Transverse colon (tissue), 4 donors: ENCODE measurements at regions not wholly inside any gene's neighbourhood (a gene's known extent, or its start where the extent isn't known, plus 50 kb on each side); places are given as distances from the start of the nearest gene placed in this dataset.

ENCODE experiments used
- DNase-seq: peaks from one replicate; pipeline ENCODE4 v3.0.0-alpha.2; 2019
- H3K27ac ChIP-seq, 4 donors: fragments of 200-600 bp; sonication (generic); 2 replicates each; pipeline ENCODE4 v1.5.1; 2016 to 2018; ENCODE audit warnings: inconsistent platforms in 4 of 4
- H3K27me3 ChIP-seq: fragments of 200-600 bp; sonication (generic); 2 replicates; pipeline ENCODE4 v1.5.1; 2017; ENCODE audit warnings: inconsistent platforms
- H3K36me3 ChIP-seq, 4 donors: fragments of 200-600 bp; sonication (generic); 2 replicates each; pipeline ENCODE4 v1.5.1; 2017 to 2019; ENCODE audit warnings: inconsistent platforms in 4 of 4
- H3K4me1 ChIP-seq, 4 donors: fragments of 200-600 bp; sonication (generic); 2 replicates each; pipeline ENCODE4 v1.5.1; 2017 to 2020; ENCODE audit warnings: inconsistent platforms in 4 of 4
- H3K4me3 ChIP-seq, 4 donors: fragments of 200-600 bp; sonication (generic); 1 replicate in 1 of 4; 2 replicates in 3 of 4; pipeline versions ENCODE4 v1.5.1 to v1.6.1; 2017 to 2019; ENCODE audit warnings: inconsistent platforms in 4 of 4
- H3K9me3 ChIP-seq, 2 donors: fragments of 200-600 bp; sonication (generic); 2 replicates each; pipeline ENCODE4 v1.5.1; 2017 to 2019; ENCODE audit warnings: inconsistent platforms in 2 of 2
- EP300 ChIP-seq: sonication (generic); formaldehyde crosslinking; IDR thresholded peaks from one replicate; pipeline ENCODE4 v1.6.1; 2017; ENCODE audit warnings: antibody characterized with exemption, low read depth
- POLR2A ChIP-seq: fragments of 450-650 bp; IDR thresholded peaks from one replicate; pipeline ENCODE4 v1.6.1; 2016; ENCODE audit warnings: antibody characterized with exemption, mild to moderate bottlenecking, moderate library complexity
- POLR2AphosphoS5 ChIP-seq, 3 donors: sonication (generic); formaldehyde crosslinking; IDR thresholded peaks; one replicate each; pipeline ENCODE4 v1.6.1; 2016; ENCODE audit warnings: antibody characterized with exemption in 3 of 3
- WGBS, 2 donors: methylation state at CpG; one replicate each; pipeline ENCODE4 v1.1.5; 2018; ENCODE audit warnings: low coverage in 1 of 2; 5-methylcytosine and 5-hydroxymethylcytosine counted together
- in situ Hi-C, 4 donors: fragments of 200-750 bp; cut with MboI; loops; one replicate each; pipeline versions ENCODE4 v1.15.0 to v1.15.1; 2017; ENCODE audit warnings: low sequenced_read_pairs in 3 of 4, low pct_ligation_motif_present in 1 of 4, low pct_unique_long_range_greater_than_20kb in 1 of 4
- intact Hi-C: fragments of 100-400 bp; cut with DNase I; formaldehyde crosslinking; loops from one replicate; pipeline ENCODE4 v1.15.1; 2023; ENCODE audit warnings: low total_unique reads
- TF ChIP-seq, protein P1 (sequence below), 5 experiments: fragments of 200-600 bp in 3 of 5; fragments of 450-650 bp in 2 of 5; sonication (generic) in 3 of 5; IDR thresholded peaks; 1 replicate in 2 of 5; 2 replicates in 3 of 5; pipeline ENCODE4 v1.5.1; 2016 to 2017; ENCODE audit warnings: antibody characterized with exemption in 5 of 5, inconsistent platforms in 3 of 5, mild to moderate bottlenecking in 2 of 5, moderate library complexity in 1 of 5

- Histone ChIP-seq H3K27ac (no peak overlapping the region), H3K9me3 (no peaks in the 10 kb centered on the region), H3K36me3 (no peaks in the 10 kb centered on the region), H3K27me3 (no peaks in the 10 kb centered on the region), H3K4me1 (peaks cover 3 to 38% (median 23%) of the 10 kb centered on the region in 4 donors), H3K4me3 (no peak overlapping the region)
- TF ChIP-seq EP300 (no peak), POLR2A (no peak), POLR2AphosphoS5 (IDR thresholded peaks at IDR 0.05) (no peak)
- TF ChIP-seq, protein P1, sequence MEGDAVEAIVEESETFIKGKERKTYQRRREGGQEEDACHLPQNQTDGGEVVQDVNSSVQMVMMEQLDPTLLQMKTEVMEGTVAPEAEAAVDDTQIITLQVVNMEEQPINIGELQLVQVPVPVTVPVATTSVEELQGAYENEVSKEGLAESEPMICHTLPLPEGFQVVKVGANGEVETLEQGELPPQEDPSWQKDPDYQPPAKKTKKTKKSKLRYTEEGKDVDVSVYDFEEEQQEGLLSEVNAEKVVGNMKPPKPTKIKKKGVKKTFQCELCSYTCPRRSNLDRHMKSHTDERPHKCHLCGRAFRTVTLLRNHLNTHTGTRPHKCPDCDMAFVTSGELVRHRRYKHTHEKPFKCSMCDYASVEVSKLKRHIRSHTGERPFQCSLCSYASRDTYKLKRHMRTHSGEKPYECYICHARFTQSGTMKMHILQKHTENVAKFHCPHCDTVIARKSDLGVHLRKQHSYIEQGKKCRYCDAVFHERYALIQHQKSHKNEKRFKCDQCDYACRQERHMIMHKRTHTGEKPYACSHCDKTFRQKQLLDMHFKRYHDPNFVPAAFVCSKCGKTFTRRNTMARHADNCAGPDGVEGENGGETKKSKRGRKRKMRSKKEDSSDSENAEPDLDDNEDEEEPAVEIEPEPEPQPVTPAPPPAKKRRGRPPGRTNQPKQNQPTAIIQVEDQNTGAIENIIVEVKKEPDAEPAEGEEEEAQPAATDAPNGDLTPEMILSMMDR (IDR thresholded peaks at IDR 0.05), result no peak
- intact Hi-C loops, result no loop called here
- 76 to 77% methylated on average over 5 of the region's 5 CpGs for WGBS, 2 donors
- DNase-seq, result no peak
- in situ Hi-C loops, result no loop called here
Measured at GRCh38 chr14:34032720-34033119, 81.8 kb upstream of the EGLN3 start.

- H3K27me3 ChIP-seq, result no peaks in the 10 kb centered on the region
- H3K4me1 ChIP-seq, result peaks cover 3 to 32% (median 19%) of the 10 kb centered on the region in 4 donors
- TF ChIP-seq, protein P1 (IDR thresholded peaks at IDR 0.05), result no peak
- TF ChIP-seq EP300 (no peak), POLR2AphosphoS5 (IDR thresholded peaks at IDR 0.05) (peak; percentile 62 to 93 (median 78))
- H3K36me3 ChIP-seq, result no peaks in the 10 kb centered on the region
- in situ Hi-C loops (no loop called here), intact Hi-C loops (no loop called here)
- H3K9me3 ChIP-seq, result no peaks in the 10 kb centered on the region
- 73% methylated on average over 1 of the region's 1 CpG; no CpG with 5 or more reads in 1 of the 2 donors for WGBS, 2 donors
- H3K4me3 ChIP-seq, result no peak overlapping the region
- DNase-seq, result peak; percentile 27
- peak overlapping the region; percentile 1 to 65 (median 56) for H3K27ac ChIP-seq
Measured at GRCh38 chr14:34030864-34031263, 80.0 kb upstream of the EGLN3 start.

DNA sequence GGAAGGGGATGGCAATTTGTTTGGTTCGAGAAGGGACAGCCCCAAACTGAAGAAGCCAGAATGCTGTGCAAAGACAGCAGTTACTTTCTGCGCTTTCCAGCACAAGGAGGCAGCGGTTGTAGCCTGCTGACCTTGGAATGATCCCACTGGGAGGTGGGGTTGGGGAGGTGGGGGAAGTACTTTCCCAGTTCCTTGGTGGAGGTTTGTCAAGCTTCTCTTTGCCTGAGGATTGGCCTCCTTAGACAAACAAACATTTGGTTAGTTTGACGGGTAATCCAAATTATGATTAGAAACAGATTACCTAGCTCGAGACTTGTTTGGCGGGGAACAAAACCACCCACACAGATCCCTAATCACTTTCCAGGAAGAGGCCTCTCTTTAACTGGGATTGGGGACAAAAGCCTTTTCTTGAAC, 79.1 kb upstream of the EGLN3 start:
- peaks cover 0 to 23% (median 11%) of the 10 kb centered on the region in 4 donors for H3K4me1 ChIP-seq
- WGBS, 2 donors, result 56 to 67% methylated on average over 3 to 6 of the region's 6 CpGs
- peak overlapping the region; percentile 46 to 65 (median 56) for H3K27ac ChIP-seq
- TF ChIP-seq POLR2AphosphoS5 (IDR thresholded peaks at IDR 0.05) (no peak), POLR2A (no peak), EP300 (no peak)
- TF ChIP-seq, protein P1 (IDR thresholded peaks at IDR 0.05), result no peak
- peak; percentile 21 for DNase-seq
- no peak overlapping the region for H3K4me3 ChIP-seq
- in situ Hi-C loops, result no loop called here
- H3K9me3 ChIP-seq, result no peaks in the 10 kb centered on the region
- no peaks in the 10 kb centered on the region for H3K27me3 ChIP-seq
- no peaks in the 10 kb centered on the region for H3K36me3 ChIP-seq
- intact Hi-C loops, result no loop called here

GRCh38 chr14:34027990-34028495, 77.2 kb upstream of the EGLN3 start:
- H3K27me3 ChIP-seq, result no peaks in the 10 kb centered on the region
- H3K9me3 ChIP-seq, result no peaks in the 10 kb centered on the region
- intact Hi-C loops, result no loop called here
- in situ Hi-C loops, result no loop called here
- H3K36me3 ChIP-seq, result no peaks in the 10 kb centered on the region
- H3K4me1 ChIP-seq, result peaks cover 0 to 28% (median 9%) of the 10 kb centered on the region in 4 donors
- H3K27ac ChIP-seq, result no peak overlapping the region
- 80 to 88% methylated on average over 1 to 6 of the region's 6 CpGs for WGBS, 2 donors
- H3K4me3 ChIP-seq, result no peak overlapping the region
- no peak for DNase-seq
- TF ChIP-seq, protein P1 (IDR thresholded peaks at IDR 0.05), result no peak
- TF ChIP-seq EP300 (no peak), POLR2AphosphoS5 (IDR thresholded peaks at IDR 0.05) (no peak), POLR2A (no peak)
